ENCODE measurements at regions not wholly inside any gene's neighbourhood (a gene's known extent, or its start where the extent isn't known, plus 50 kb on each side); places are given as distances from the start of the nearest gene placed in this dataset.

DNA sequence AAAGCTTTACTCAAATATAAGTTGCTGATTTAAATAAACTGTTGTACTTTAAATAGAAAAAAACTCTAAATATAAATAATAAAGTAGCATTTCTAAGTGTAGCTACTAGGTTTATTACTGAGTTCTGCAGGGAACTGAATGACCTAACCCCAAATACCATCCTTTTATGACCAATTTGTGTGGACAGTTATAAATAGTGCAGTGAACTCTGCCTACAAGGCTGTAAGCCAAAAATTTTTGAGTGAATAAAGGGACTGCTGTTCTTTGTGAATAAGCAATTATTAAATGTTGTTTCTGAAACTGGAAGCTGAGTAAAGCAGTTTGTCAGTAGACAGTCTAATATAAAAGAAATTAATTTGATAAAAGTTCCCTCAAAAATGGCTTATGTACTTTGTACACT, 90.8 kb upstream of the ELOVL5 start:
- TF ChIP-seq, protein P1, sequence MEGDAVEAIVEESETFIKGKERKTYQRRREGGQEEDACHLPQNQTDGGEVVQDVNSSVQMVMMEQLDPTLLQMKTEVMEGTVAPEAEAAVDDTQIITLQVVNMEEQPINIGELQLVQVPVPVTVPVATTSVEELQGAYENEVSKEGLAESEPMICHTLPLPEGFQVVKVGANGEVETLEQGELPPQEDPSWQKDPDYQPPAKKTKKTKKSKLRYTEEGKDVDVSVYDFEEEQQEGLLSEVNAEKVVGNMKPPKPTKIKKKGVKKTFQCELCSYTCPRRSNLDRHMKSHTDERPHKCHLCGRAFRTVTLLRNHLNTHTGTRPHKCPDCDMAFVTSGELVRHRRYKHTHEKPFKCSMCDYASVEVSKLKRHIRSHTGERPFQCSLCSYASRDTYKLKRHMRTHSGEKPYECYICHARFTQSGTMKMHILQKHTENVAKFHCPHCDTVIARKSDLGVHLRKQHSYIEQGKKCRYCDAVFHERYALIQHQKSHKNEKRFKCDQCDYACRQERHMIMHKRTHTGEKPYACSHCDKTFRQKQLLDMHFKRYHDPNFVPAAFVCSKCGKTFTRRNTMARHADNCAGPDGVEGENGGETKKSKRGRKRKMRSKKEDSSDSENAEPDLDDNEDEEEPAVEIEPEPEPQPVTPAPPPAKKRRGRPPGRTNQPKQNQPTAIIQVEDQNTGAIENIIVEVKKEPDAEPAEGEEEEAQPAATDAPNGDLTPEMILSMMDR (IDR thresholded peaks at IDR 0.05): no peak
- no peak for TF ChIP-seq EP300 (IDR thresholded peaks at IDR 0.05)
